GM12878 (cell line): ENCODE measurements at regions not wholly inside any gene's neighbourhood (a gene's known extent, or its start where the extent isn't known, plus 50 kb on each side); places are given as distances from the start of the nearest gene placed in this dataset.

Experiments
- ATAC-seq: fragments of 200-7000 bp; cut with Tn5 transposase; 3 replicates; pipeline ENCODE4 v1.9.1; 2020; ENCODE audit warnings: mild to moderate bottlenecking, moderate library complexity
- BruUV-seq: library from RNA; stranded (reverse); fragments of 400-500 nt; replicated peaks from 2 replicates; lab custom pipeline; 2021; lab: Mats Ljungman, UMichigan
- CTCF ChIA-PET: fragments of 300-600 bp; sonication (Branson Sonifier 250); formaldehyde crosslinking; extraction: SDS; loops from one replicate; lab custom pipeline; 2021; ENCODE audit warnings: inconsistent platforms; lab: Yijun Ruan, JAX
- POLR2A ChIA-PET: fragments of 350-600 bp; formaldehyde crosslinking; extraction: SDS; loops from one replicate; lab custom pipeline; 2021; ENCODE audit warnings: inconsistent platforms; lab: Charles Lee
- RAD21 ChIA-PET: fragments of 300-600 bp; sonication (Branson Sonifier 250); formaldehyde crosslinking; loops from one replicate; lab custom pipeline; 2023; ENCODE audit warnings: antibody characterized with exemption; ENCODE audit not compliant: unreplicated experiment; lab: Charles Lee
- SMC1A ChIA-PET: fragments of 300-600 bp; sonication (Branson Sonifier 250); formaldehyde crosslinking; loops from one replicate; lab custom pipeline; 2023; ENCODE audit not compliant: unreplicated experiment, uncharacterized antibody; lab: Charles Lee
- DNase-seq: peaks from one replicate; pipeline ENCODE4 v3.0.0-alpha.2; 2011; ENCODE audit warnings: low read depth, low spot score
- FAIRE-seq: peaks from 3 replicates; lab custom pipeline; 2011; peaks lifted over from hg19 to GRCh38; lab: Jason Lieb, UNC
- H2AFZ ChIP-seq: 2 replicates; pipeline ENCODE4 v1.6.0; 2011; ENCODE audit warnings: low read depth, low read length, control low read depth; ENCODE audit not compliant: control insufficient read depth
- H3K27ac ChIP-seq: 2 replicates; pipeline ENCODE4 v1.5.1; 2011; ENCODE audit warnings: control low read depth; ENCODE audit not compliant: control insufficient read depth, insufficient read depth
- H3K27me3 ChIP-seq, 2 experiments: replicated peaks in 1 of 2; 2 replicates each; pipeline versions ENCODE4 v1.6.0 to v1.6.1; 2011; ENCODE audit warnings: low read length in 1 of 2; ENCODE audit not compliant: control insufficient read depth in 2 of 2, insufficient read depth in 2 of 2
- H3K36me3 ChIP-seq, 2 experiments: 2 replicates each; pipeline ENCODE4 v1.5.1; 2011; ENCODE audit warnings: low read length in 1 of 2; ENCODE audit not compliant: control insufficient read depth in 2 of 2, insufficient read depth in 2 of 2
- H3K4me1 ChIP-seq: 2 replicates; pipeline ENCODE4 v1.6.1; 2011; ENCODE audit warnings: mild to moderate bottlenecking, low read length, moderate library complexity, mixed read lengths; ENCODE audit not compliant: control insufficient read depth, insufficient read depth
- H3K4me2 ChIP-seq: 2 replicates; pipeline ENCODE4 v1.6.0; 2011; ENCODE audit warnings: control low read depth; ENCODE audit not compliant: control insufficient read depth, insufficient read depth
- H3K4me3 ChIP-seq: fragments of 200-600 bp; sonication (generic); 2 replicates; pipeline ENCODE4 v1.5.1; 2016
- H3K79me2 ChIP-seq: 2 replicates; pipeline ENCODE4 v1.6.0; 2011; ENCODE audit warnings: low read length; ENCODE audit not compliant: control insufficient read depth, insufficient read depth
- H3K9ac ChIP-seq: 2 replicates; pipeline ENCODE4 v1.8.0; 2011; ENCODE audit warnings: low read length, control low read depth, mixed read lengths; ENCODE audit not compliant: control insufficient read depth, insufficient read depth
- H3K9me3 ChIP-seq: replicated peaks from 3 replicates; pipeline ENCODE4 v1.5.1; 2011; ENCODE audit warnings: mild to moderate bottlenecking, low read length; ENCODE audit not compliant: control insufficient read depth, insufficient read depth
- H4K20me1 ChIP-seq: 2 replicates; pipeline ENCODE4 v1.6.0; 2011; ENCODE audit not compliant: control insufficient read depth, insufficient read depth
- ATF3 ChIP-seq: IDR thresholded peaks from 2 replicates; pipeline ENCODE4 v1.6.1; 2011; ENCODE audit warnings: low read depth, mild to moderate bottlenecking, low read length, moderate library complexity, borderline replicate concordance; ENCODE audit errors: extremely low read depth
- CTCF ChIP-seq, 3 experiments: IDR thresholded peaks in 2 of 3; conservative IDR thresholded peaks in 1 of 3; 2 replicates each; pipeline ENCODE4 v1.5.1; 2011; ENCODE audit warnings: low read depth in 3 of 3, low read length in 3 of 3, mild to moderate bottlenecking in 3 of 3, control low read depth in 2 of 3, moderate library complexity in 2 of 3, inconsistent platforms in 1 of 3, mixed read lengths in 1 of 3; ENCODE audit not compliant: control insufficient read depth in 2 of 3, insufficient read depth in 1 of 3; ENCODE audit errors: extremely low read depth in 1 of 3
- HDAC2 ChIP-seq: fragments of 200-600 bp; sonication (generic); IDR thresholded peaks from 2 replicates; pipeline ENCODE4 v1.6.1; 2017
- IKZF2 ChIP-seq, 2 experiments: fragments of 450-650 bp; IDR thresholded peaks; 2 replicates each; pipeline ENCODE4 v1.6.1; 2017; ENCODE audit warnings: mild to moderate bottlenecking in 2 of 2, moderate library complexity in 2 of 2
- RAD21 ChIP-seq: IDR thresholded peaks from 2 replicates; pipeline ENCODE4 v1.6.1; 2011; ENCODE audit warnings: mild to moderate bottlenecking, low read depth, low read length, moderate library complexity; ENCODE audit not compliant: insufficient read depth
- SREBF1 ChIP-seq: IDR thresholded peaks from 2 replicates; pipeline ENCODE4 v1.6.1; 2012; ENCODE audit warnings: mild to moderate bottlenecking, low read length
- ZBTB11 ChIP-seq: fragments of 450-650 bp; formaldehyde crosslinking; IDR thresholded peaks from 2 replicates; pipeline ENCODE4 v1.5.0; 2022; ENCODE audit warnings: mild to moderate bottlenecking, missing genetic modification characterization
- WGBS: methylation state at CpG from one replicate; pipeline ENCODE4 v1.1.6; 2016; ENCODE audit warnings: low lambda C conversion rate; ENCODE audit not compliant: insufficient replicate concordance, insufficient coverage; ENCODE audit errors: missing lambda C conversion rate; 5-methylcytosine and 5-hydroxymethylcytosine counted together
- in situ Hi-C: fragments of 300-500 bp; cut with MboI; formaldehyde crosslinking; loops from 9 replicates; pipeline ENCODE4 v1.14.3; 2018; ENCODE audit warnings: mixed read lengths
- intact Hi-C: fragments of 100-400 bp; cut with micrococcal nuclease; formaldehyde crosslinking; loops from one replicate; pipeline ENCODE4 v1.14.2; 2022; ENCODE audit not compliant: unreplicated experiment

- RAD21 ChIA-PET, result no interaction called here
- CTCF ChIA-PET, result interaction anchor here (0.7 kb wide), 1 partner anchor 11 kb away, joined by 3 read pairs; no protein-coding TSS in a partner anchor
These were observed 1143.6 kb upstream of the ACVR2A start for GRCh38 chr2:146701183-146701582.

More at GRCh38 chr2:146701183-146701582, 1143.6 kb upstream of the ACVR2A start:
- Histone ChIP-seq H3K9ac (no peak overlapping the region), H3K4me1 (no peaks in the 10 kb centered on the region), H4K20me1 (no peaks in the 10 kb centered on the region), H3K4me3 (no peak overlapping the region), H3K9me3 (peaks cover 1% of the 10 kb centered on the region; the same call in 1 of the 3 replicates), H2AFZ (no peak overlapping the region), H3K4me2 (no peak overlapping the region), H3K36me3 (no peaks in the 10 kb centered on the region), H3K79me2 (no peaks in the 10 kb centered on the region), H3K27me3 (no peaks in the 10 kb centered on the region), H3K27ac (no peak overlapping the region)
- ChIA-PET POLR2A (no interaction called here), SMC1A (no interaction called here)
- ATAC-seq (no peak), FAIRE-seq (no peak), DNase-seq (no peak)
- intact Hi-C loops (no loop called here), in situ Hi-C loops (no loop called here)
- WGBS, result 0% methylated on average over 1 of the region's 1 CpG
- BruUV-seq, result no TSS peak
- no peak for TF ChIP-seq HDAC2
- no peak for TF ChIP-seq ATF3
- no peak for TF ChIP-seq SREBF1
- no peak for TF ChIP-seq ZBTB11 (CRISPR knock-in tag)
- TF ChIP-seq IKZF2 (IDR thresholded peaks at IDR 0.05), result no peak
- TF ChIP-seq CTCF (IDR thresholded peaks at IDR 0.05 in 2 of 3, conservative IDR thresholded peaks at IDR 0.05 in 1 of 3; ENCODE audit: control insufficient read depth in 2 of 3, extremely low read depth in 1 of 3, insufficient read depth in 1 of 3, low read depth in 3 of 3, low read length in 3 of 3), result 0 out of 6 replicates have a peak, but pooled peaks of 1 of the 3 experiments have one; percentile 6
- TF ChIP-seq RAD21, result peak; percentile 20; the same call in 1 of the 2 replicates
